HG02981 (cell line): ENCODE measurements at regions not wholly inside any gene's neighbourhood (a gene's known extent, or its start where the extent isn't known, plus 50 kb on each side); places are given as distances from the start of the nearest gene placed in this dataset.
"Not testable (repeated sequence)": the region's sequence is repeated elsewhere in the genome, so short reads cannot be mapped to it uniquely, and the experiment has no call there.

Experiments used
- ATAC-seq: cut with Tn5 transposase; IDR thresholded peaks from one replicate; pipeline ENCODE4 v1.9.1; 2021; ENCODE audit warnings: mild to moderate bottlenecking, moderate library complexity; ENCODE audit not compliant: unreplicated experiment

GRCh38 chr3:110900576-110900975 lies 171.0 kb upstream of the NECTIN3 start:
- no peak for ATAC-seq

GRCh38 chr3:110901536-110901935 lies 170.1 kb upstream of the NECTIN3 start:
- ATAC-seq, result no peak

- ATAC-seq, result no peak
Measured at GRCh38 chr3:110902453-110903085, 169.0 kb upstream of the NECTIN3 start.

- no peak for ATAC-seq
Measured at GRCh38 chr3:110903771-110904519, 167.7 kb upstream of the NECTIN3 start.

GRCh38 chr3:110904520-110904890 lies 167.1 kb upstream of the NECTIN3 start:
- ATAC-seq, result no peak

GRCh38 chr3:110905121-110905520 lies 166.5 kb upstream of the NECTIN3 start:
- ATAC-seq, result no peak

- no peak for ATAC-seq
Measured at GRCh38 chr3:110909839-110910238, 161.8 kb upstream of the NECTIN3 start.

GRCh38 chr3:110910346-110910955 lies 161.2 kb upstream of the NECTIN3 start:
- no peak for ATAC-seq

- ATAC-seq, result no peak
Measured at GRCh38 chr3:110918963-110919362, 152.7 kb upstream of the NECTIN3 start.

GRCh38 chr3:110925798-110926197 lies 145.8 kb upstream of the NECTIN3 start:
- ATAC-seq, result no peak

- no peak for ATAC-seq
Measured at GRCh38 chr3:110928016-110928662, 143.5 kb upstream of the NECTIN3 start.

- ATAC-seq, result no peak
Measured at GRCh38 chr3:110929816-110930215, 141.8 kb upstream of the NECTIN3 start.

- no peak for ATAC-seq
Measured at GRCh38 chr3:110932567-110932966, 139.0 kb upstream of the NECTIN3 start.

- no peak for ATAC-seq
Measured at GRCh38 chr3:110933821-110934426, 137.7 kb upstream of the NECTIN3 start.

- no peak for ATAC-seq
Measured at GRCh38 chr3:110938629-110939028, 133.0 kb upstream of the NECTIN3 start.

GRCh38 chr3:110940055-110940454 lies 131.6 kb upstream of the NECTIN3 start:
- no peak for ATAC-seq

GRCh38 chr3:110944782-110945181 lies 126.8 kb upstream of the NECTIN3 start:
- ATAC-seq, result no peak

GRCh38 chr3:110946810-110947209 lies 124.8 kb upstream of the NECTIN3 start:
- no peak for ATAC-seq

- ATAC-seq, result not testable (repeated sequence)
Measured at GRCh38 chr3:110949194-110949593, 122.4 kb upstream of the NECTIN3 start.

- no peak for ATAC-seq
Measured at GRCh38 chr3:110955301-110955880, 116.2 kb upstream of the NECTIN3 start.

- no peak for ATAC-seq
Measured at GRCh38 chr3:110956081-110956480, 115.5 kb upstream of the NECTIN3 start.
